ENCODE measurements at regions not wholly inside any gene's neighbourhood (a gene's known extent, or its start where the extent isn't known, plus 50 kb on each side); places are given as distances from the start of the nearest gene placed in this dataset.

- no peak for DNase-seq (ENCODE audit: low read depth)
Observed at GRCh38 chr4:156654410-156654809, 317.2 kb downstream of the PDGFC start.

- DNase-seq (ENCODE audit: low read depth), result no peak
Observed at GRCh38 chr4:156643826-156644225, 327.8 kb downstream of the PDGFC start.

GRCh38 chr4:156642161-156642560 lies 329.4 kb downstream of the PDGFC start:
- DNase-seq (ENCODE audit: low read depth), result peak; percentile 87

GRCh38 chr4:156638925-156639605 lies 332.5 kb downstream of the PDGFC start:
- peak; percentile 82 for DNase-seq (ENCODE audit: low read depth)

GRCh38 chr4:156638334-156638733 lies 333.3 kb downstream of the PDGFC start:
- peak; percentile 78 for DNase-seq (ENCODE audit: low read depth)

GRCh38 chr4:156636381-156636780 lies 335.2 kb downstream of the PDGFC start:
- DNase-seq (ENCODE audit: low read depth), result no peak

- peak; percentile 19 for DNase-seq (ENCODE audit: low read depth)
Observed at GRCh38 chr4:156635051-156635450, 336.5 kb downstream of the PDGFC start.

GRCh38 chr4:156634612-156635011 lies 337.0 kb downstream of the PDGFC start:
- peak; percentile 35 for DNase-seq (ENCODE audit: low read depth)

- no peak for DNase-seq (ENCODE audit: low read depth)
Observed at GRCh38 chr4:156633847-156634246, 337.8 kb downstream of the PDGFC start.

GRCh38 chr4:156628858-156629257 lies 342.7 kb downstream of the PDGFC start:
- DNase-seq (ENCODE audit: low read depth), result no peak

- DNase-seq (ENCODE audit: low read depth), result peak; percentile 21
Observed at GRCh38 chr4:156623376-156623775, 348.2 kb downstream of the PDGFC start.

GRCh38 chr4:156620786-156621185 lies 350.8 kb downstream of the PDGFC start:
- peak; percentile 52 for DNase-seq (ENCODE audit: low read depth)

GRCh38 chr4:156619154-156619934 lies 352.3 kb downstream of the PDGFC start:
- no peak for DNase-seq (ENCODE audit: low read depth)

- DNase-seq (ENCODE audit: low read depth), result peak; percentile 95
Observed at GRCh38 chr4:156615066-156615531, 356.5 kb downstream of the PDGFC start.

- no peak for DNase-seq (ENCODE audit: low read depth)
Observed at GRCh38 chr4:156614536-156614935, 357.1 kb downstream of the PDGFC start.

- DNase-seq (ENCODE audit: low read depth), result no peak
Observed at GRCh38 chr4:156609421-156609820, 362.2 kb downstream of the PDGFC start.

- no peak for DNase-seq (ENCODE audit: low read depth)
Observed at GRCh38 chr4:156608651-156609050, 362.9 kb downstream of the PDGFC start.

- no peak for DNase-seq (ENCODE audit: low read depth)
Observed at GRCh38 chr4:156607478-156607857, 364.1 kb downstream of the PDGFC start.

- peak; percentile 35 for DNase-seq (ENCODE audit: low read depth)
Observed at GRCh38 chr4:156606554-156607477, 364.8 kb downstream of the PDGFC start.

- peak; percentile 51 for DNase-seq (ENCODE audit: low read depth)
Observed at GRCh38 chr4:156598138-156598681, 373.4 kb downstream of the PDGFC start.

GRCh38 chr4:156596706-156597329 lies 374.8 kb downstream of the PDGFC start:
- no peak for DNase-seq (ENCODE audit: low read depth)

GRCh38 chr4:156596026-156596425 lies 375.6 kb downstream of the PDGFC start:
- DNase-seq (ENCODE audit: low read depth), result peak; percentile 55
